GM04504 (cell line): ENCODE measurements at regions not wholly inside any gene's neighbourhood (a gene's known extent, or its start where the extent isn't known, plus 50 kb on each side); places are given as distances from the start of the nearest gene placed in this dataset.
"Not testable (repeated sequence)": the region's sequence is repeated elsewhere in the genome, so short reads cannot be mapped to it uniquely, and the experiment has no call there.

Experiments used
- DNase-seq: peaks from one replicate; pipeline ENCODE4 v3.0.0-alpha.2; 2012; ENCODE audit warnings: low read depth

DNA sequence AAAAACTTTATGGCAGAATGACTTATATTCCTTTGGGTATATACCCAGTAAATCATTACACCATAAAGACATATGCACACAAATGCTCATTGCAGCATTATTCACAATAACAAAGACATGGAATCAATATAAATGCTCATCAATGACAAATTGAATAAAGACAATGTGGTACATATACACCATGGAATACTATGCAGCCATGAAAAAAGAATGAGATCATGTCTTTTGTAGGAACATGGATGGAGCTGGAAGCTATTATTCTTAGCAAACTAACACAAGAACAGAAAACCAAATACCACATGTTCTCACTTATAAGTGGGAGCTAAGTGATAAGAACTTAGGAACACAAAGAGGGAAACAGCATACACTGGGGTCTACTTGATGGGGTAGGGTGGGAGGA lies 321.7 kb downstream of the ZNF674 start:
- not testable (repeated sequence) for DNase-seq

DNA sequence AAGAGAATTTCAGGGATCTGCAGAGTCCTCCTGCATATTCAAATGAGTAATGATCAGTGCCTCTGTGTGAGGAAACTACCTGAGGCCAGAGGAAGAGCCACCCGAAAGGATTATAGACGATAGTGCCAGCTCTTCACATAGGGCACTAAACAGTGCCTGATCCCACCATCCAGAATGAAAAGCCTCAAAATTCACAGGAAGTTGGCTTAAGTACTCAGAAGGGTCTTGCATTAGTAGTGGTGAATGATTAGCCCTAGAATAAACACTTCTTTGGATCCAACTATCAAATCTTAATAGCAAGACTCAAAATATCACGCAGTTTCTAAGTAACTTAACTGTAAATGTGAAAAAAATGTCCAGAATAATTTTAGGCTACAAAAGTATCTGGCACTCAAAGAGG lies 324.4 kb downstream of the ZNF674 start:
- DNase-seq: no peak

DNA sequence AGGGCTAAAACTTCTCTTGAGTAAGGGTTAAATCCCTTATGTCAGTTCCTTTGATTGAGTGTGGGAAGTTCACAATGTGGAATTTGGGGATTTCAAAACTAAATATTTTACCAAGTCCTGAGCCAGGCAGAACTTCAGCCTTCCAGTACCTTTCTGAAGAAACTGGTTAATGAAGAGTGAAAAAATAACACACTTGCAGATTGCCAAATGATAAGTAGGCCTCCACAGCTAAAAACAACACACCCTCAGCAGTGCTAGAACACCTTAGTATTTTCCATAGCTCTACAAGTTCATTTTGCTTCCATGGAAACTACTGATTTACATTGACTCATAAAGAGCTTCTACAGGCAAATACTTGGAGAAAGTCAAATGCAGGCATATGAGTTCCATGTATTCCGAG lies 326.8 kb downstream of the ZNF674 start:
- no peak for DNase-seq

DNA sequence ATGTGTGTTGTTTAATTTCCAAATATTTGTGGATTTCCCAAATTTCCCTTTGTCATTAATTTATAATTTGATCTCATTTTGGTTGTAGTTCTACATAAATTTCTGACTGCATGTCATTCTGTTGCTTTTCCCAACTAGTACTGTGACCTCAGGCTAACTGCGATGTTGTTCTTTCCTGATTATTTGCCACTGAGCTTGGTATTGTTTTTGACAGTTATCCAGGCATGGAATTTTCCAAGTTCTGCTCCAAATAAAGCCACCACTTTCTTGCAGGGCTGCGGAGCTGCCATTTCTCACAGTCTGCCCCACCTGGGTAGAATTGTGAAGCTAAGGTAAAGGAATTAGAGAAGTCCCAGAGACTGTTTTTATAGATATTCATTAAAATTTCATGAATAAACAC lies 328.8 kb downstream of the ZNF674 start:
- no peak for DNase-seq

DNA sequence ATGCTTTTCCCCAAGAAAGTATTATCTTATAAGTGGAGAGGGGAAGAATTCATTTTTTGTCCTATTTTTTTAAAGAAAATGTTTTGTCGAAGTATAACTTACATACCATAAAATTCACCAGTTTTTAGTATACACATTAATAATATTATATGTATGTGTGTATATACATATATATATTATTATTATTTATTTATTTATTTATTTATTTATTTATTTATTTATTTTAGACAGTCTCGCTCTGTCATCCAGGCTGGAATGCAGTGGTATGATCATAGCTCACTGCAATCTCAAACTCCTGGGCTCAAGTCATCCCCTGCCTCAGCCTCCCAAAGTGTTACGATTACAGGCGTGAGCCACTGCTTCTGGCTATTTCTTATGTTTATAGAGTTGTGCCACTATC lies 334.1 kb downstream of the ZNF674 start:
- no peak for DNase-seq

DNA sequence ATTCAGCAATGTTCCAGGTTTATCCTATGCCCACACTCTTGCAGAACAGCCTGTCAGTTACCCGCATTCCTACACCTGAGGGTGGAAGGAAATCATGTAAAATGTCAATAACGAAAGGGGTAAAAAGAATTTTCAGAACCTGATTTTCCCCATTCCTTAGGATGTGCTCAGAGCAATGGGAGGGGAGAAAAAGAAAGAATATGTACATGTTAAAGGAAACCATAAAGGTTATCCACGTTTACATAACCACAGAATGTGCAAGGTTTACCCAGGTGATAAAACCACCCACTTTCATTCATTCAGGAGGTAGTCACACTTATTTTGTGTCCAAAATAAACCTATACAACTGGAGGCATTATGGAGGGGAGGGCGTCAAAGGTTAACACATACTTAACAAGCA lies 335.5 kb downstream of the ZNF674 start:
- DNase-seq: no peak

DNA sequence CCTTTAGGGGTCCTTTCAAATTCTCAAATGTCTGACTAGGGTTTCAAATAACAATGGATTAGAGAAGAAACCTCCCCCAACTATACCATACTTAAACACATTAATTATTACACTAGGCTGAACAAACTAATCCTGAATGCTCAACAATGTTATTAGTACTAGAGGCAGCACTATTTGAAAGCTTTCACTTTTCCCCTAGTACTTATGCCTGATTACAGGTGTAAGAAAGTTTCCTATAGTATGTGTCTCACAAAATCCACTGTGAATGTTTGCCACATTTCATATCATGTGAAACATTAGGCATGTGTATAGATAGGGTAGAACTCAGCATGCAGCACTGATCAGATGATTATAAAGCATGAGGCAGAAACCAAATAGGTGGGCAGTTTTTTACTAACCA lies 336.2 kb downstream of the ZNF674 start:
- no peak for DNase-seq

DNA sequence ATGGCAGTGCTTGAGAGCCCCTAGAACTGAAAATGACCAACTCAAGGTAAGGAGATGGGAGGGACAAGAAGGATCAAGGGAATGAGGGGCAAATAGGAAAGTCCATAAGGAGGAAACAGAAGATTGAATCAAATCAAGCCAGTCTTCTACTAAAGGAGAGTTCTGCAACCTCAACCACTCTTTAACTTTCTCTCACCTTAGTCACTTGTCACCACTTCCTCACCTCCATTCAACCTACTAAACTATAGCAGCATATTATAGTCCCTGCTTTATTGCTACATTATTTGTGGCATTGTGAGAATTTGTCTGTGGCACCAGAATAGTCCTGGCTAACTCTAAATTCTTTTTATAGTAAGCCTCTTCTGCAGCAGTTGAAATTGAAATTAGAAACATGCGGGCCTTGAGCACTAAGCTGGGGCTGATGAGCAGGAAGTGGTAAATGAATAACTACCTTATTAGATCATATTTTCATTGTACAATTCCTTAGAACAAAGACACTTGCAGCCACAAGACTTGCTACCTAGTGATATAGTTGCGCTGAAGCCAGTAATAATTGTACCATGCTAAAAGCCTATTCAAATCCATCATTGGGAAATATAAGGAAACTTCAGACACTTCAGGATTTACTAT lies 336.9 kb downstream of the ZNF674 start:
- DNase-seq: peak; percentile 10

DNA sequence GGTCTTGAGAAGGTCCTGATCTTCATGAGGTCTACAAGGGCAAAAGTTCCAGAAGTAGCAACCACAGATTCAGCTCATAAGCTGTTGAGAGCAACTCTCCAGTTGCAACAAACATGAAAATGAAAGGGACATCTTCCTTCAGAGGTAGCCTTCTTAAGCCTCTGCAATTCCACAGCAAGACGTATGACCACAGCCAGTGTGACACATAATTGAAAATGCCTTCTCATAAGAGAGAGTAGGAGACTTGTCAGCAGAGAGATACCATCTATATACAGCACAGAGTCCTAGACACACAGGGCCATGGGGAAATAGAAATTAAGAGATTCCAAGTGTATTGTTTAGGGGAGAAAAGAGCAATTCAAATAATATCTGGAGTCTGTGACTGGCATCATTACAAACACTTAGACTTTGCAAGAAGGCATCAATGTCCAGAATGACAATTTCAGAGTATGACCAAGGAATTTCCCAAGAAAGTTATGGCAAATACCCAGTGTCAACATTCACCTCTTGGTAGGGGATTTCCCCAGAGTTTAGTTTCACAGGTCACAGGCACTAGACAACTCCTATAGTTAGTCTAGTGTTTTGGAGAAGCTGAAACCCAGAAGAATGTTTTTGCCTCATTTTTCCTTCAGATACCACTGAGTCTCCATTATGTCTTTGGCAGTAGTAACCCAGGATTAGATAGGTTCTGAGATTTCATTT lies 340.3 kb downstream of the ZNF674 start:
- no peak for DNase-seq

DNA sequence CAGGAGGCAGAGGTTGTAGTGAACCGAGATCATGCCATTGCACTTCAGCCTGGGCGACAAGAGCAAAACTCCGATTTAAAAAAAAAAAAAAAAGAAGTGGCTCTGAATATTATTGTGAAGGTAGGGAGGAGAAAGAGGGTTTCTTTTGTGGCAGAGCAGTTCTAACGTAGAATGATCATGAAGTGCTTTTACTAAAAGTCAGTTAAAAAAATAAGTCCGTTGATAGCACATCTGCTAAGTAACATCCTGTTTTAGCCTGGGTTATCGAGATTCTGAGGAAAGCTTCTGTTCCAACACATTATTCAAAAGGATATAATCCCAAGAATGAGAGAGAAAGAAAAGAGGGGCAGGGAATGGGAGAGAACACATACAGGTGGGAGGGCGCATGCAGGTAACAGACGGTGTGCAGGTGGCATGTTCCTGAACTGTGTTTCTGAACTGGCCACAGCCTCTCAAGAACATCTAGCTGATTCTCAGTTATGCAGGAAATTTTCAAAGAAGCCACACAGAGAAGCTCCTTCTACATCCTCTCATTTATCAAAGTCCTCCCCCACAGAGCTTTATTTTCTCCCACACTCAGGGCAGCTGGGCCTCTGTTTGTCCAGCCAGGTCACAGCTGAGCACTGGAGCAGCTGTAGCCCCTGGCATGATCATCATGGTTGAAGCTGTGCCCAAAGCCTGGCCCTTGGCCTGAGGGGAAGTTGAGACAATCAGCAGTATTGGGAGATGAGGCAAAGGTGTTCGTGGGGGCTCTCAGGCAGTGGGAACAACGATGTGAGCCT lies 342.3 kb downstream of the ZNF674 start:
- DNase-seq: no peak

DNA sequence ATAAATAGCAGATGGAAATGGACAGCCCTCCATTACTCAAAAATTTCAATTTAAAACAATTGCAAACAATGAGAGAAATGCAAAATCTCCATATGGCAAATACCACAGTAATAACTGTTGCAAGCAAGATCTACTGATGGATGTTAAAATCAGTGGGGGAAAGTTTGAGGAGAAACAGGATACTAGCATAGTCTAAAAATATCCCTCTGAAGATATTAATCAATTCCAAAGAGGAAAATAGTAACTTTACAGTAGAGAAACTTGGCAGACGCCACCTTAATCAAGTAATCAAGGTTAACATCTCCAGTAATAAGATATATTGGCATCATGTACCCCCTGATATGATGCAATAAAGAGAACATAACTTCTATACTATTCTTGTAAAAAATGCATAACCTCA lies 344.8 kb downstream of the ZNF674 start:
- DNase-seq: no peak

DNA sequence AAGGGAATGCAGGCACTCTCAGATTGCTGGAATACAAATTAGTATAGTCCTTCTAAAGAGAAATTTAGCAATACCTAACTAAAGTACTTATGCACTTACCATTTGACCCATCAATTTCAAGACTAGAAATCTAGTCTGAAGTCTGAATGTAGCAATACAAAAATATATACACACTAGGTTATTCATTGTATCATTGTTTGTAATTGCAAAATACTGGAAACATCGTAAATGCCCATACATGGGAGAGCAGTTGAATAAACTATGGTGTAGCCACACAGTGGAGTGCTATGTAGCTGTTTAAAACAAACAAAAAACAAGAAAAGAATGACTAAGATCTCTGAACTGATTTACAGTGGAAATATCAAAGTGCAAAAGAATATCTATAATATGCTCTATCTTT lies 346.4 kb downstream of the ZNF674 start:
- no peak for DNase-seq

DNA sequence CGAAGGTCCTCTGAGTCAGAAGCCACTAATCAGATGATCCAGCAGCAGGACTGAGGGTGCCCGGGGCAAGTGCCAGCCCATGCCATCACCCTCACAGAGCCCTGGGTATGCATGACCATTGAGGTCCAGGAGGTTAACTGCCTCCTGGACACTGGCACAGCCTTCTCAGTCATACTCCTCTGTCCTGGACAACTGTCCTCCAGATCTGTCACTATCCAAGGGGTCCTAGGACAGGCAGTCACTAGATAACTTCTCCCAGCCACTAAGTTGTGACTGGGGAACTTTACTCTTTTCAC lies 358.5 kb downstream of the ZNF674 start:
- DNase-seq: not testable (repeated sequence)

DNA sequence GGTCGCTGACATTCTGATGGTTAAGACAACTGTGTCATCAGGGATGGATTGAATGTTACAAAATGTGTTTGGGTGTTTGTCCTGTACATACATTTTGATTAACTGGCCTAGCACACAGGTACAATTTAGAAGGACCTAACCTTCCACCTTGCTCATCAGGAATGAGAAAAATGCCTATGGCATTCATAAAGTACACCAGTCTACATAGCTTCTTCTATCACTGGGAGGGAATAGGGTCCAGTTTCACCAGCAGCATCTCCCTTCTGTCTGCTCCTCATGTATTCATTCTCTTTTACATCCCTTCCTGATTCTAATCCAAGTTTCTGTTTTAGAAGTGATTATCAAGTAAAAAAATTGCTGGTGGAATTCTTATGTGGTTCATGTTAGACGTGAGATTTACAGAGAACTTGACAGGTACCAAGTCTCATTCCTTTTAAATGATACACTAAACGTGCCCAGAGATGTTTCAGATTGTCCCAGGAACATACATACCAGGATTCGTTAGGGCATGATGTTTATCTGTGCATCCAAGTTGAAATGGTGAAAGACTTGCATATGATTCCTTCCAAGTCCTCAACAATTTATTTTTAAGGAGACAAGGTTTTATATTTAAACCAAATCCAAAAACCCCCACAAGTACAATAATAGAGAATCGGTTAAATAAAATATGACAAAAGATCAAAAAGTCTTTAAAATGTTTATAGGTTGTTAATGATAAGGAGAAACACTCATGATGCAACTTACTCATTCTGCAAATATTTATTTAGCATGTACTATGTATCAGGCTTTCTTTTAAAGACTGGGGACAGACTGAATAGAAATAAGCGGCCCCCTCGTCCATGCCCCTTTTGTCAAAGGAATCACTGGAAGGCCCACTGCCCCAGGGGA lies 359.1 kb downstream of the ZNF674 start:
- no peak for DNase-seq

DNA sequence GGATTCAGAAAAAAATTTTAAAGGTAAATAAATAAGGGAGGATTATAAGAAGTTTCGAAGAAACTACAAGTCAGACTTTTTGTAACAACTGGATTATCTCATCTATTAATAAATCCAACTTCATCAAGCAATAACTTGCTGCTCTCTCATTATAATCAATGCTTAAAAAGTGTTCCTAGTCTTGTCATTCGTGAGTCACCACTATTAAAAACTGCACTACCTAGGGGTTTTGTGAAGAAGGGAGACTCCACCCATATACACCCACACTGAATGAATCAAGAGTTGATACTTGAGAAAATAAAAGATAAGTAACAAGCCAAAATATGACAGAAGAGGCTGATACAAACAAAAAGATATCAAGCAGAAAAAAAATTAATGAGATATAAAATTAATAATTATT lies 360.5 kb downstream of the ZNF674 start:
- no peak for DNase-seq

DNA sequence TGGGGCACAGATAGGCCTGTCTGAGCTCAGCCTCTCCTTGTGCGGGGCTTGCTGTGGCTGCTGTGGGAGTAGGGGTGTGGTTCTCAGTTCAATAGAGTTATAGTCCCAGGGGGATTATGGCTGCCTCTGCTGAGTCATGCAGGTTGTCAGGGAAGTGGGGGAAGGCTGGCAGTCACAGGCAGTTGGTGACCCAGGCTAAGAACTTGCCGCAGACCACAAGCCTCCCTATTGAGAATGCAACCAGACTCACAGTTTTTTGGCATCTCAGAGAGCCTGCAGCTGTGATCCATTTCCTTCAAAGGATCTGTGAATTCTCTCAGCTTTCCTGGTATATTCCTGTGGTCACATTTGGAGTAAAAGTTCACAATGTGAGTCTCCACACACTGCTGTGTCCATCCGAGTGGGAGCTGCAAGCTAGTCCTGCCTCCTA lies 364.9 kb downstream of the ZNF674 start:
- peak; percentile 86 for DNase-seq

DNA sequence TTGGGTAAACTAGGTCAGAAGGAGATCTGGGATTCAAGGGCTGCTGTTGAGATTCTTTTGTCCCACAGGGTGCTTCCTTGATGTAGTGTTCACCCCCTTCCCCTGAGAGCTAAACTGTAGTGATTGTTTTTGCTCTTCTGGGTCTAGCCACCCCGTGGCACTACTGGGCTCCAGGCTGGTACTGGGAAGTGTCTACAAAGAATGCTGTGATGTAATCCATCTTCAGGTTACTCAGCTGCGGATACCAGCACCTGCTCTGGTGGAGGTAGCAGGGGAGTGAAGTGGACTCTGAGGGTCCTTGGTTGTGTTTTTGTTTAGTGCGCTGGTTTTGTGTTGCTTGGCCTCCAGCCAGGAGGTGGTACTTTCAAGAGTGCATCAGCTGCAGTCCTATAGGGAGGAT lies 365.5 kb downstream of the ZNF674 start:
- no peak for DNase-seq

DNA sequence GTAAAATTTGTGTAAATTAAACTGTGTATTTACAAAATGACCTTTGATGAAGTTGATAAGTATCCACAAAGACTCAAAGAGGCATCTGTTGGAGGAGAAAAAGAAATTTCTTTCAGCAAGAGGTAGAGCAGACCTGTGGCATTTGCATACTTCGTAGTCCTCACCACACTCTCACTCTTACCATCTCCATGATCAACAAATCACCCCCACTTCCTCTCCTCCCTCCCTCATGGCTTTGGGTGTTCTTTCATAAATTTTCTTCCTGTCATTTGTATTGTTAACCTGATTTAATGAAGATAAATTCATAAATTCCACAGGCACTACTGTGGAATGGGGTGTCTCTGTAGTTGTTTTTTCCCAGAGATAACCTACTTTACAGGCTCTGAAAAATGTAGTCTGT lies 366.5 kb downstream of the ZNF674 start:
- no peak for DNase-seq

DNA sequence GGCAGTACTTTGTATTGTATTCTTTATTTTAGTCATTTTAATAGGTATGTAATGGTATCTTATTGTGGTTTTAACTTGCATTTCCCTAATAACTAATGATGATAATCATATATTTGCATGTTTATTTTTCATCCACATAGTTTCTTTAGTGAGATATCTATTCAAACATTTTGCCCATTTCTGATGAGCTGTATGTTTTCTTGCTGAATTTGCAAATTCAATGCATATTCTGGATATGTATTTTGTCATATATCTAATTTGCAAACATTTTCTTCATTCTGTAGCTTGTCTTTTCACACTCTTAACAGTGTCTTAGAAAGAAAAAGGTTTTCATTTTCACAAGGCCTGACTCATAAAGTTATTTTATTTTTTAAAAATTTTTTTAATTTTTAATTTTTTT lies 372.1 kb downstream of the ZNF674 start:
- no peak for DNase-seq

DNA sequence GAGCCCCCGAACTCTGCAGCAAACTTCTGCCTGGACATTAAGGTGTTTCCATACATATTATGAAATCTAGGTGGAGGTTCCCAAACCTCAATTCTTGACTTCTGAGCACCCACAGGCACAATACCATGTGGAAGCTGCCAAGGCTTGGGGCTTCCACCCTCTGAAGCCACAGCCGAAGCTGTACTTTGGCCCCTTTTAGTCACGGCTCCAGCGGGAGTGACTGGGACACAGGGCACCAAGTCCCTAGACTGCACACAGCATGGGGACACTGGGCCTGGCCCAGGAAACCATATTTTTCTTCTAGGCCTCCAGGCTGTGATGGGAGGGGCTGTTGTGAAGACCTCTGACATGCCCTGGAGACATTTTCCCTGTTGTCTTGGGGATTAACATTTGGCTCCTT lies 373.8 kb downstream of the ZNF674 start:
- DNase-seq: not testable (repeated sequence)

DNA sequence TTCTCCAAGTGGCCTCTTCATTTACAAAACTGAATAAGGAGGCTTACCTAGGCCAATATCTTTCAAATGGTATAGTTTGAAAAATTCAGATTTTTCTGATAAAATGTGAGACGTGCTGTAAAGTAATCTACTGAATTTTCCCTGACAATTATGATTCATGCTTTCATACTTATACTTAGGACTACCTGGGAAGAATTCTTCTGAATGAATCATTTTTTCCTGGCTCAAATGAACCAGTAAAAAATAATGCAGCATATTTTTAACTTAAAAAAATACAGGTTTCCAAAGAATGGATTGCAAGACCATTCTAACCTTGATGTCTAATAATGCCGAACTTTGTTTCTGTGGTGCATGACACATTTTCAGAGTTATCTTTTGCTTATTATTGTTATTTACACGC lies 375.4 kb downstream of the ZNF674 start:
- DNase-seq: no peak

DNA sequence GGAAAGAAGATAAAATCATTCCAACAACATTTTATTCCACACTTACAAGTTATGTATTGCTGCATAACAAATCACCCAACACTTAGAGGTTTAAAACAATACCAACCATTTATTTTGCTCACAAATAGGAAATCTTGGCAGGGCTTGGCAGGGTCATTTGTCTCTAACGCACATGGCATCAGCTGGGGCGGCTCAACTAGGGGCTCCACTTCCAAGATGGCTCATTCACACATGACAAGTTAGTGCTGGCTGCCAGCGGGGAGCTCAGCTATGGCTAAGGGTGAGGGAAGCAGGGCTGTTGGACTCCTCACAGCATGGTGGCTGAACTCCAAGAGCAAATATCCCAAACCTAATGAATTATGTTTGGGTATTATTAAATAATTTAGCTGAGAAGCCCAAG lies 377.0 kb downstream of the ZNF674 start:
- no peak for DNase-seq

DNA sequence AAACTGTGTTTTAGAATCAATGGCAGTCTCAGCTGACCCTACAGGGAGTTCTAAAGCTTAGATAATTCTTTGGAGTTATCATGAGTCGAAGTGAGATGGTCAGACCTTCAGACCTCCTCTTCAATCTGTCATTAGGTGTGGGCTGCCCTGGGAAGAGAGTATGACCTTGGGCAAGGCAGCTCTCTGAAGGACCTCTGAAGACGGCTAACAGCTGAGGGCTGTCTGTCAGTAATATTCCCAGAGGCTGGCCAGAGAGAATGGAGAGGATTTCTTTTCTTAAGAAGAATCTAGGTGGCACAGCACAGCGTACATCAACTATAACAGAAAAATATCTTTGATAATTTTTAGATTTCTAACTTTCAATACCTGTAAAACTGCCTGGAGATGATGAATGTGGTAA lies 379.4 kb downstream of the ZNF674 start:
- DNase-seq: no peak
